A172 (cell line): ENCODE measurements at regions not wholly inside any gene's neighbourhood (a gene's known extent, or its start where the extent isn't known, plus 50 kb on each side); places are given as distances from the start of the nearest gene placed in this dataset.
"Not testable (repeated sequence)": the region's sequence is repeated elsewhere in the genome, so short reads cannot be mapped to it uniquely, and the experiment has no call there.

Experiments used
- DNase-seq: peaks from one replicate; pipeline ENCODE4 v3.0.0-alpha.2; 2015; ENCODE audit warnings: low spot score

GRCh38 chr1:58251430-58252073, 295.0 kb downstream of the OMA1 start:
- DNase-seq, result no peak

GRCh38 chr1:58250587-58250948, 296.0 kb downstream of the OMA1 start:
- no peak for DNase-seq

- no peak for DNase-seq
These were observed 296.6 kb downstream of the OMA1 start for GRCh38 chr1:58249737-58250586.

- no peak for DNase-seq
These were observed 297.2 kb downstream of the OMA1 start for GRCh38 chr1:58249388-58249736.

GRCh38 chr1:58248791-58249190, 297.7 kb downstream of the OMA1 start:
- no peak for DNase-seq

GRCh38 chr1:58248072-58248471, 298.5 kb downstream of the OMA1 start:
- DNase-seq, result no peak

GRCh38 chr1:58246549-58246948, 300.0 kb downstream of the OMA1 start:
- DNase-seq, result no peak

GRCh38 chr1:58244872-58245271, 301.7 kb downstream of the OMA1 start:
- no peak for DNase-seq

- DNase-seq, result no peak
These were observed 307.7 kb downstream of the OMA1 start for GRCh38 chr1:58238846-58239245.

- DNase-seq, result no peak
These were observed 312.8 kb downstream of the OMA1 start for GRCh38 chr1:58233729-58234128.

- no peak for DNase-seq
These were observed 315.3 kb downstream of the OMA1 start for GRCh38 chr1:58231204-58231603.

- DNase-seq, result no peak
These were observed 318.9 kb downstream of the OMA1 start for GRCh38 chr1:58227604-58228003.

- DNase-seq, result no peak
These were observed 323.0 kb downstream of the OMA1 start for GRCh38 chr1:58223522-58223921.

GRCh38 chr1:58220836-58221472, 325.6 kb downstream of the OMA1 start:
- no peak for DNase-seq

- DNase-seq, result not testable (repeated sequence)
These were observed 330.4 kb downstream of the OMA1 start for GRCh38 chr1:58216169-58216568.

GRCh38 chr1:58214674-58215073, 331.9 kb downstream of the OMA1 start:
- no peak for DNase-seq

- DNase-seq, result no peak
These were observed 334.7 kb downstream of the OMA1 start for GRCh38 chr1:58211869-58212268.

GRCh38 chr1:58209575-58209974, 337.0 kb downstream of the OMA1 start:
- DNase-seq, result no peak

GRCh38 chr1:58206749-58207148, 339.8 kb downstream of the OMA1 start:
- DNase-seq, result no peak

- no peak for DNase-seq
These were observed 342.2 kb downstream of the OMA1 start for GRCh38 chr1:58204284-58204683.

- DNase-seq, result no peak
These were observed 344.9 kb downstream of the OMA1 start for GRCh38 chr1:58201492-58202106.

GRCh38 chr1:58200437-58200836, 346.1 kb downstream of the OMA1 start:
- DNase-seq, result no peak

GRCh38 chr1:58197811-58198210, 348.7 kb downstream of the OMA1 start:
- no peak for DNase-seq
